SK-N-SH treated with all-trans-retinoic acid at 6 μM for 48 hours (cell line): ENCODE measurements at regions not wholly inside any gene's neighbourhood (a gene's known extent, or its start where the extent isn't known, plus 50 kb on each side); places are given as distances from the start of the nearest gene placed in this dataset.

Source experiments
- ATAC-seq: fragments of 200-7000 bp; cut with Tn5 transposase; 3 replicates; pipeline ENCODE4 v1.9.1; 2020; ENCODE audit warnings: mild to moderate bottlenecking, moderate library complexity
- ARNTL ChIP-seq: fragments of 450-650 bp; formaldehyde crosslinking; IDR thresholded peaks from 2 replicates; pipeline ENCODE4 v1.5.0; 2020; ENCODE audit warnings: low read depth, mild to moderate bottlenecking, moderate library complexity, borderline replicate concordance
- BACH2 ChIP-seq: fragments of 250-450 bp; sonication (Bioruptor Pico); IDR thresholded peaks from 2 replicates; pipeline ENCODE4 v1.9.0; 2021; ENCODE audit warnings: mild to moderate bottlenecking, borderline replicate concordance
- CSDC2 ChIP-seq: fragments of 250-450 bp; sonication (Bioruptor Pico); IDR thresholded peaks from 2 replicates; pipeline ENCODE4 v1.5.0; 2020; ENCODE audit warnings: mild to moderate bottlenecking, moderate library complexity
- ESRRG ChIP-seq: fragments of 250-450 bp; sonication (Bioruptor Pico); IDR thresholded peaks from 2 replicates; pipeline ENCODE4 v1.6.1; 2021; ENCODE audit warnings: mild to moderate bottlenecking
- GLIS3 ChIP-seq: fragments of 250-450 bp; sonication (Bioruptor Pico); IDR thresholded peaks from 2 replicates; pipeline ENCODE4 v1.5.0; 2020; ENCODE audit warnings: mild to moderate bottlenecking, moderate library complexity
- OSR1 ChIP-seq: fragments of 250-450 bp; sonication (Bioruptor Pico); IDR thresholded peaks from 2 replicates; pipeline ENCODE4 v1.8.0; 2022; ENCODE audit warnings: moderate library complexity, mild to moderate bottlenecking, inconsistent platforms
- PPARA ChIP-seq: fragments of 250-450 bp; sonication (Bioruptor Pico); IDR thresholded peaks from 2 replicates; pipeline ENCODE4 v1.5.0; 2020; ENCODE audit warnings: mild to moderate bottlenecking, borderline replicate concordance
- RARB ChIP-seq: fragments of 250-450 bp; sonication (Bioruptor Pico); IDR thresholded peaks from 2 replicates; pipeline ENCODE4 v1.8.0; 2021; ENCODE audit warnings: mild to moderate bottlenecking, moderate library complexity
- TCF4 ChIP-seq: fragments of 250-450 bp; sonication (Bioruptor Pico); IDR thresholded peaks from 2 replicates; pipeline ENCODE4 v1.8.0; 2021; ENCODE audit warnings: mild to moderate bottlenecking, moderate library complexity, borderline replicate concordance
- TOX ChIP-seq: fragments of 250-450 bp; sonication (Bioruptor Pico); IDR thresholded peaks from 2 replicates; pipeline ENCODE4 v1.8.0; 2021; ENCODE audit warnings: mild to moderate bottlenecking, moderate library complexity, borderline replicate concordance
- ZC3H10 ChIP-seq: fragments of 250-450 bp; sonication (Bioruptor Pico); IDR thresholded peaks from 2 replicates; pipeline ENCODE4 v1.5.1; 2021; ENCODE audit warnings: mild to moderate bottlenecking, moderate library complexity
- ZFP3 ChIP-seq: fragments of 250-450 bp; sonication (Bioruptor Pico); IDR thresholded peaks from 2 replicates; pipeline ENCODE4 v1.5.0; 2020; ENCODE audit warnings: mild to moderate bottlenecking, moderate library complexity
- ZNF565 ChIP-seq: fragments of 450-650 bp; formaldehyde crosslinking; conservative IDR thresholded peaks from 2 replicates; pipeline ENCODE4 v1.5.0; 2020; ENCODE audit warnings: low read depth, mild to moderate bottlenecking, moderate library complexity
- ZNF8 ChIP-seq: fragments of 450-650 bp; formaldehyde crosslinking; IDR thresholded peaks from 2 replicates; pipeline ENCODE4 v1.5.0; 2020; ENCODE audit warnings: mild to moderate bottlenecking, moderate library complexity
- TF ChIP-seq, protein P1 (sequence below): fragments of 250-450 bp; sonication (Bioruptor Pico); IDR thresholded peaks from 2 replicates; pipeline ENCODE4 v1.5.0; 2020; ENCODE audit warnings: mild to moderate bottlenecking, moderate library complexity
- TF ChIP-seq, protein P2 (sequence below): fragments of 250-450 bp; sonication (Bioruptor Pico); IDR thresholded peaks from 2 replicates; pipeline ENCODE4 v1.5.1; 2020; ENCODE audit warnings: low read depth, mild to moderate bottlenecking, moderate library complexity
- TF ChIP-seq, protein P3 (sequence below): fragments of 250-450 bp; sonication (Bioruptor Pico); IDR thresholded peaks from 2 replicates; pipeline ENCODE4 v1.5.1; 2021; ENCODE audit warnings: mild to moderate bottlenecking, moderate library complexity
- TF ChIP-seq, protein P4 (sequence below): fragments of 250-450 bp; sonication (Bioruptor Pico); IDR thresholded peaks from 2 replicates; pipeline ENCODE4 v1.8.0; 2021; ENCODE audit warnings: low read depth, mild to moderate bottlenecking, moderate library complexity, borderline replicate concordance

DNA sequence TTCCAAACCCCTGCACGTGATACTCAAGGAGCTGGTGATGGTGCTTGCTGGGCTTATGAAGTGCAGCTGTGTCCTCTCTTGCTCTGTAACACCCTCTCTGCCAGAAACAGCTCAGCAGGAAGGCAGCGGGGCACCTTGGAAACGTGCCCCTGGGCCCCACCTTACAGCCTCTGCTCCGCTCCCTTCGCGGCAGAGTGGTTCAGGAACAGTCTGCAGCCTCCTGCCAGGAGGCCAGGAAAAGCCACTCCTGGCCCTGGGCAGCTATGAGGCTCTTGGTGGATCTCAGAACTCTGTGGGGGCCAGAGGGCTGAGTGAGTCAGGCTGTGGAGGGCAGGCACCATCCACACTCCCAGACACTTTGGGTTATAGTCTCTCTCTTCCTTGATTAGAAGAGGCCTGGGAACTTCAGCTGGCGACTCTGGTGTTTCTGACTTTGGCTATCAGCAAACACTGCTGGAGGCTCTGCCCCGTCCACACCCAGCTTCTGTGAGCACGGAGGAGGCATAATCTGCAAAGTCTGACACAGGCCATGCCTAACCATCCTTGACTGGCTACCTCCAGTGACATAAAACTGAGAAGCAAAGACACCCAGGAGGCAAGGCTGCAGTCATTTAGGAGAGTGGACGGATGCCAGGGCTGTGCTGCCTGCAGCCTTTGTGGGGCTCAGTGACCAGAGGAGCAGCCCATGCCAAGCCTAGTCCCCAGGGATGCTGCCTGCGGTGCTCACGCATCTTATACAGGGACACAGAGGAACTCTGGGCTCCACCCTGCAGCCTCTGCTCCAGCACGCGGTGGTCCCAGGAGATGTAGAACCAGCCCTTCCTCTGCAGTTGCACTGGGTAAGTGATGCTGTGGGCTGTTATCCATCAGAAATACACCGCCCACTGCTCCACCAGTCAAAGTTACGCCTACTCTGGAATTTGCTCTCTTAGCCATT is 65.3 kb downstream of the METRNL start:
- peak; percentile 24; the same call in 2 of the 3 replicates for ATAC-seq
- TF ChIP-seq RARB (CRISPR knock-in tag), result no peak
- TF ChIP-seq BACH2 (CRISPR knock-in tag), result no peak
- TF ChIP-seq, protein P1, sequence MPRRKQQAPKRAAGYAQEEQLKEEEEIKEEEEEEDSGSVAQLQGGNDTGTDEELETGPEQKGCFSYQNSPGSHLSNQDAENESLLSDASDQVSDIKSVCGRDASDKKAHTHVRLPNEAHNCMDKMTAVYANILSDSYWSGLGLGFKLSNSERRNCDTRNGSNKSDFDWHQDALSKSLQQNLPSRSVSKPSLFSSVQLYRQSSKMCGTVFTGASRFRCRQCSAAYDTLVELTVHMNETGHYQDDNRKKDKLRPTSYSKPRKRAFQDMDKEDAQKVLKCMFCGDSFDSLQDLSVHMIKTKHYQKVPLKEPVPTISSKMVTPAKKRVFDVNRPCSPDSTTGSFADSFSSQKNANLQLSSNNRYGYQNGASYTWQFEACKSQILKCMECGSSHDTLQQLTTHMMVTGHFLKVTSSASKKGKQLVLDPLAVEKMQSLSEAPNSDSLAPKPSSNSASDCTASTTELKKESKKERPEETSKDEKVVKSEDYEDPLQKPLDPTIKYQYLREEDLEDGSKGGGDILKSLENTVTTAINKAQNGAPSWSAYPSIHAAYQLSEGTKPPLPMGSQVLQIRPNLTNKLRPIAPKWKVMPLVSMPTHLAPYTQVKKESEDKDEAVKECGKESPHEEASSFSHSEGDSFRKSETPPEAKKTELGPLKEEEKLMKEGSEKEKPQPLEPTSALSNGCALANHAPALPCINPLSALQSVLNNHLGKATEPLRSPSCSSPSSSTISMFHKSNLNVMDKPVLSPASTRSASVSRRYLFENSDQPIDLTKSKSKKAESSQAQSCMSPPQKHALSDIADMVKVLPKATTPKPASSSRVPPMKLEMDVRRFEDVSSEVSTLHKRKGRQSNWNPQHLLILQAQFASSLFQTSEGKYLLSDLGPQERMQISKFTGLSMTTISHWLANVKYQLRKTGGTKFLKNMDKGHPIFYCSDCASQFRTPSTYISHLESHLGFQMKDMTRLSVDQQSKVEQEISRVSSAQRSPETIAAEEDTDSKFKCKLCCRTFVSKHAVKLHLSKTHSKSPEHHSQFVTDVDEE (CRISPR knock-in tag), result no peak
- TF ChIP-seq ARNTL, result no peak
- TF ChIP-seq, protein P2, sequence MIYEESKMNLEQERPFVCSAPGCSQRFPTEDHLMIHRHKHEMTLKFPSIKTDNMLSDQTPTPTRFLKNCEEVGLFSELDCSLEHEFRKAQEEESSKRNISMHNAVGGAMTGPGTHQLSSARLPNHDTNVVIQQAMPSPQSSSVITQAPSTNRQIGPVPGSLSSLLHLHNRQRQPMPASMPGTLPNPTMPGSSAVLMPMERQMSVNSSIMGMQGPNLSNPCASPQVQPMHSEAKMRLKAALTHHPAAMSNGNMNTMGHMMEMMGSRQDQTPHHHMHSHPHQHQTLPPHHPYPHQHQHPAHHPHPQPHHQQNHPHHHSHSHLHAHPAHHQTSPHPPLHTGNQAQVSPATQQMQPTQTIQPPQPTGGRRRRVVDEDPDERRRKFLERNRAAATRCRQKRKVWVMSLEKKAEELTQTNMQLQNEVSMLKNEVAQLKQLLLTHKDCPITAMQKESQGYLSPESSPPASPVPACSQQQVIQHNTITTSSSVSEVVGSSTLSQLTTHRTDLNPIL (CRISPR knock-in tag), result no peak
- TF ChIP-seq CSDC2, result no peak
- TF ChIP-seq PPARA, result no peak
- no peak for TF ChIP-seq GLIS3 (CRISPR knock-in tag)
- TF ChIP-seq, protein P3, sequence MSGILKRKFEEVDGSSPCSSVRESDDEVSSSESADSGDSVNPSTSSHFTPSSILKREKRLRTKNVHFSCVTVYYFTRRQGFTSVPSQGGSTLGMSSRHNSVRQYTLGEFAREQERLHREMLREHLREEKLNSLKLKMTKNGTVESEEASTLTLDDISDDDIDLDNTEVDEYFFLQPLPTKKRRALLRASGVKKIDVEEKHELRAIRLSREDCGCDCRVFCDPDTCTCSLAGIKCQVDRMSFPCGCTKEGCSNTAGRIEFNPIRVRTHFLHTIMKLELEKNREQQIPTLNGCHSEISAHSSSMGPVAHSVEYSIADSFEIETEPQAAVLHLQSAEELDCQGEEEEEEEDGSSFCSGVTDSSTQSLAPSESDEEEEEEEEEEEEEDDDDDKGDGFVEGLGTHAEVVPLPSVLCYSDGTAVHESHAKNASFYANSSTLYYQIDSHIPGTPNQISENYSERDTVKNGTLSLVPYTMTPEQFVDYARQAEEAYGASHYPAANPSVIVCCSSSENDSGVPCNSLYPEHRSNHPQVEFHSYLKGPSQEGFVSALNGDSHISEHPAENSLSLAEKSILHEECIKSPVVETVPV (CRISPR knock-in tag), result no peak
- TF ChIP-seq ZNF8, result no peak
- no peak for TF ChIP-seq TCF4
- TF ChIP-seq ZFP3 (CRISPR knock-in tag), result no peak
- no peak for TF ChIP-seq TOX (CRISPR knock-in tag)
- no peak for TF ChIP-seq ESRRG (CRISPR knock-in tag)
- no peak for TF ChIP-seq OSR1 (CRISPR knock-in tag)
- TF ChIP-seq, protein P4, sequence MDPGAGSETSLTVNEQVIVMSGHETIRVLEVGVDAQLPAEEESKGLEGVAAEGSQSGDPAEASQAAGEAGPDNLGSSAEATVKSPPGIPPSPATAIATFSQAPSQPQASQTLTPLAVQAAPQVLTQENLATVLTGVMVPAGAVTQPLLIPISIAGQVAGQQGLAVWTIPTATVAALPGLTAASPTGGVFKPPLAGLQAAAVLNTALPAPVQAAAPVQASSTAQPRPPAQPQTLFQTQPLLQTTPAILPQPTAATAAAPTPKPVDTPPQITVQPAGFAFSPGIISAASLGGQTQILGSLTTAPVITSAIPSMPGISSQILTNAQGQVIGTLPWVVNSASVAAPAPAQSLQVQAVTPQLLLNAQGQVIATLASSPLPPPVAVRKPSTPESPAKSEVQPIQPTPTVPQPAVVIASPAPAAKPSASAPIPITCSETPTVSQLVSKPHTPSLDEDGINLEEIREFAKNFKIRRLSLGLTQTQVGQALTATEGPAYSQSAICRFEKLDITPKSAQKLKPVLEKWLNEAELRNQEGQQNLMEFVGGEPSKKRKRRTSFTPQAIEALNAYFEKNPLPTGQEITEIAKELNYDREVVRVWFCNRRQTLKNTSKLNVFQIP (CRISPR knock-in tag), result no peak
- no peak for TF ChIP-seq ZNF565

DNA sequence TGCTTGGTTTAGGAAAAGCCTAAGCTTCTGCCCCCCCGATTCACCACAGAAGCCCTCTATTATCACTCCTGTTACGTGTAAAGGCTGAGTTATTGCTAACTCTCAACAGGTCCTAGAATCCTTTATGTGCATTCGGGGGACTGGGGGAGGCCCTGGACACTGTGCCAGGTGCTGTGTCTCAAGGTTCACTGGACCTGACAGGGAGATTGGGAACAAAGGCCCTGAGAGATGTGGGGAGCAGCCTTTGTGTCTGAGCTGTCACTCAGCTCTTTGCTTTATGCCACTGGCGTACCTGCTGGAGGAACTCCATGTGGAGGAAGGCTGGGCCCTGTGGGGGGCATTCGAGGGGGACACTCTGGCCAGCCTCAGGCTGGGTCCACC is 65.9 kb downstream of the METRNL start:
- no peak for ATAC-seq
- TF ChIP-seq, protein P1 (CRISPR knock-in tag), result no peak
- TF ChIP-seq BACH2 (CRISPR knock-in tag) (no peak), PPARA (no peak)
- TF ChIP-seq, all 23 proteins: peak for 0

DNA sequence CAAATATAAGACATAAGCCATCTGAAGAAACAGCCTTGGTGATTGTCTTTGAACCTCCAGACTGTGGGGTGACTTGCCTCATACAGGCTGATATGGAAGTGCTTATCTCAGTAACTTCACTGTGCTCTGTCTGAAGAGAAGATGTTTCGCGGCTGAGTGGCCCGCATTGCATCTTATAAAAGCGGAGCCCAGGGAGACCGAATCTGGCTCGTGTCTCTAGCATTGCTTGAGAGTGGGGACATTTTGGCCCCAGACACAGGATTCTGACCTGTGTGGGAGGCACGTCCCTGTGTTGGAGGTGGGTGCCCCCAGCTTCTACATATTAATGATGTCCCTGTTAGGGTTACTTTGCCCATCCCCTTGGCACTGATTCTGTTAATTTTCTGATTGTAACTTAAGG is 66.4 kb downstream of the METRNL start:
- no peak for ATAC-seq

DNA sequence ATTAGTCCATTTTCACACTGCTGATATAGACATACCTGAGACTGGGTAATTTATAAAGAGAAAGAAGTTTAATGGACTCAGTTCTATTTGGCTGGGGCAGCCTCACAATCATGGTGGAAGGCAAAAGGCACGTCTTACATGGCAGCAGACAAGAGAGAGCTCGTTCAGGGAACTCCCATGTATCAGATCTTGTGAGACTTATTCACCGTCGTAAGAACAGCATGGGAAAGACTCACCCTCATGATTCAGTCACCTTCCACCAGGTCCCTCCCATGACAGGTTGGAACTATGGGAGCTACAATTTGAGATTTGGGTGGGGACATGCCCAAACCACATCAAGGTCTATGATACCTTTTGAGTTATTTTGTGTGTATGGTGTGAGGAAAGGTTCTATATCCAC is 66.9 kb downstream of the METRNL start:
- no peak for ATAC-seq
- no peak for TF ChIP-seq ESRRG (CRISPR knock-in tag)
- TF ChIP-seq ARNTL, result no peak
- TF ChIP-seq, protein P3 (CRISPR knock-in tag), result no peak
- no peak for TF ChIP-seq ZFP3 (CRISPR knock-in tag)
- TF ChIP-seq, protein P1 (CRISPR knock-in tag), result no peak
- no peak for TF ChIP-seq TCF4
- TF ChIP-seq ZC3H10 (CRISPR knock-in tag), result no peak

More for the DNA sequence above, 66.4 kb downstream of the METRNL start:
- no peak for TF ChIP-seq TCF4
- TF ChIP-seq, all 23 proteins: peak for 0
